Gastrocnemius medialis (tissue), 4 donors: ENCODE measurements at regions not wholly inside any gene's neighbourhood (a gene's known extent, or its start where the extent isn't known, plus 50 kb on each side); places are given as distances from the start of the nearest gene placed in this dataset.

Experiments used
- CTCF ChIP-seq, 5 experiments: fragments of 450-650 bp in 3 of 5; fragments of 200-600 bp in 2 of 5; sonication (generic) in 2 of 5; IDR thresholded peaks in 4 of 5; conservative IDR thresholded peaks in 1 of 5; 1 replicate in 4 of 5; 2 replicates in 1 of 5; pipeline ENCODE4 v1.5.1; 2016 to 2019; ENCODE audit warnings: antibody characterized with exemption in 5 of 5, mild to moderate bottlenecking in 3 of 5, moderate library complexity in 3 of 5
- POLR2A ChIP-seq, 2 donors: fragments of 450-650 bp; IDR thresholded peaks; one replicate each; pipeline ENCODE4 v1.6.1; 2017; ENCODE audit warnings: antibody characterized with exemption in 2 of 2, mild to moderate bottlenecking in 2 of 2, moderate library complexity in 2 of 2

GRCh38 chr10:107451047-107451446, 286.5 kb upstream of the SORCS1 start:
- no peak for TF ChIP-seq CTCF (IDR thresholded peaks at IDR 0.05 in 4 of 5, conservative IDR thresholded peaks at IDR 0.05 in 1 of 5)
- TF ChIP-seq POLR2A (IDR thresholded peaks at IDR 0.05), result no peak
